HCT116 (cell line): ENCODE measurements at regions not wholly inside any gene's neighbourhood (a gene's known extent, or its start where the extent isn't known, plus 50 kb on each side); places are given as distances from the start of the nearest gene placed in this dataset.
"Not testable (repeated sequence)": the region's sequence is repeated elsewhere in the genome, so short reads cannot be mapped to it uniquely, and the experiment has no call there.

Source experiments
- ATAC-seq: fragments of 200-7000 bp; cut with Tn5 transposase; 2 replicates; pipeline ENCODE4 v1.9.1; 2020; ENCODE audit warnings: mild to moderate bottlenecking, moderate library complexity
- BruUV-seq: library from RNA; stranded (reverse); fragments of 400-500 nt; replicated peaks from 2 replicates; lab custom pipeline; 2021; lab: Mats Ljungman, UMichigan
- CTCF ChIA-PET: fragments of 300-600 bp; sonication (Branson Sonifier 250); formaldehyde crosslinking; loops from one replicate; lab custom pipeline; 2021; ENCODE audit warnings: antibody characterized with exemption; lab: Charles Lee
- POLR2A ChIA-PET: fragments of 300-600, 350-600 bp; sonication (Branson Sonifier 250); formaldehyde crosslinking; loops from one replicate; lab custom pipeline; 2021; ENCODE audit warnings: antibody characterized with exemption; lab: Charles Lee
- RAD21 ChIA-PET, 2 experiments: fragments of 300-600 bp; sonication (Branson Sonifier 250); formaldehyde crosslinking; loops; one replicate each; lab custom pipeline; 2023; ENCODE audit warnings: low total read pairs in 2 of 2; ENCODE audit not compliant: uncharacterized antibody in 2 of 2, unreplicated experiment in 2 of 2, low non-redundant PET in 1 of 2; lab: Charles Lee
- DNase-seq: peaks from one replicate; pipeline ENCODE4 v3.0.0-alpha.2; 2010; ENCODE audit warnings: low read depth, low spot score
- H2AFZ ChIP-seq: fragments of 200-600 bp; shearing (Covaris generic), sonication (generic); 2 replicates; pipeline ENCODE4 v1.6.1; 2017; ENCODE audit warnings: low read depth, mixed run types, mixed read lengths, antibody characterized with exemption, low read length; ENCODE audit not compliant: poor library complexity, severe bottlenecking
- H3K27ac ChIP-seq: 2 replicates; pipeline ENCODE4 v1.5.1; 2012; ENCODE audit warnings: low read depth, low read length
- H3K27me3 ChIP-seq: fragments of 200-600 bp; sonication (generic); 2 replicates; pipeline ENCODE4 v1.6.1; 2016; ENCODE audit warnings: mixed run types, low read length, mixed read lengths; ENCODE audit not compliant: insufficient read depth
- H3K36me3 ChIP-seq, 2 experiments: fragments of 200-500 bp in 1 of 2; fragments of 200-600 bp in 1 of 2; sonication (Bioruptor generic) in 1 of 2; sonication (generic) in 1 of 2; 2 replicates each; pipeline versions ENCODE4 v1.5.1 to v1.6.1; 2014 to 2016; ENCODE audit warnings: low read length in 2 of 2, inconsistent platforms in 1 of 2, mixed read lengths in 1 of 2, mixed run types in 1 of 2; ENCODE audit not compliant: insufficient read depth in 2 of 2, control insufficient read depth in 1 of 2
- H3K4me1 ChIP-seq, 2 experiments: fragments of 200-600 bp in 1 of 2; sonication (generic) in 1 of 2; 2 replicates each; pipeline versions ENCODE4 v1.5.1 to v1.6.1; 2012 to 2017; ENCODE audit warnings: low read length in 2 of 2, inconsistent platforms in 1 of 2, mild to moderate bottlenecking in 1 of 2, mixed read lengths in 1 of 2, mixed run types in 1 of 2, moderate library complexity in 1 of 2; ENCODE audit not compliant: insufficient read depth in 2 of 2, control insufficient read depth in 1 of 2
- H3K4me2 ChIP-seq: fragments of 200-600 bp; sonication (generic); 2 replicates; pipeline ENCODE4 v1.6.1; 2017; ENCODE audit warnings: mixed run types, low read length, mixed read lengths
- H3K4me3 ChIP-seq, 2 experiments: fragments of 200-600 bp in 1 of 2; sonication (generic) in 1 of 2; replicated peaks in 1 of 2; 2 replicates each; pipeline ENCODE4 v1.5.1; 2011 to 2016; ENCODE audit warnings: low read length in 2 of 2, control low read depth in 1 of 2, low read depth in 1 of 2, mild to moderate bottlenecking in 1 of 2, mixed read lengths in 1 of 2, mixed run types in 1 of 2
- H3K79me2 ChIP-seq: fragments of 200-600 bp; sonication (generic); 2 replicates; pipeline ENCODE4 v1.6.1; 2017; ENCODE audit warnings: mild to moderate bottlenecking, mixed run types, low read length, moderate library complexity, mixed read lengths; ENCODE audit not compliant: insufficient read depth
- H3K9ac ChIP-seq: fragments of 200-600 bp; sonication (generic); 2 replicates; pipeline ENCODE4 v1.6.1; 2016; ENCODE audit warnings: low read length, mixed read lengths
- H3K9me2 ChIP-seq: fragments of 200-600 bp; sonication (generic), shearing (Covaris generic); 2 replicates; pipeline ENCODE4 v1.6.1; 2017; ENCODE audit warnings: mixed run types, mild to moderate bottlenecking, moderate library complexity; ENCODE audit not compliant: insufficient read depth
- H3K9me3 ChIP-seq, 2 experiments: fragments of 200-500 bp in 1 of 2; fragments of 200-600 bp in 1 of 2; sonication (Bioruptor generic) in 1 of 2; sonication (generic) in 1 of 2; 2 replicates each; pipeline ENCODE4 v1.6.1; 2014 to 2017; ENCODE audit warnings: low read length in 2 of 2, mixed read lengths in 2 of 2, inconsistent platforms in 1 of 2, low read depth in 1 of 2, mild to moderate bottlenecking in 1 of 2, mixed run types in 1 of 2, moderate library complexity in 1 of 2; ENCODE audit not compliant: control insufficient read depth in 1 of 2, insufficient read depth in 1 of 2
- H4K20me1 ChIP-seq: fragments of 200-600 bp; sonication (generic), shearing (Covaris generic); 2 replicates; pipeline ENCODE4 v1.6.1; 2017; ENCODE audit warnings: mixed run types, mild to moderate bottlenecking, moderate library complexity; ENCODE audit not compliant: insufficient read depth
- intact Hi-C: fragments of 100-400 bp; cut with micrococcal nuclease; formaldehyde crosslinking; loops from 2 replicates; pipeline ENCODE4 v1.10.0; 2022

DNA sequence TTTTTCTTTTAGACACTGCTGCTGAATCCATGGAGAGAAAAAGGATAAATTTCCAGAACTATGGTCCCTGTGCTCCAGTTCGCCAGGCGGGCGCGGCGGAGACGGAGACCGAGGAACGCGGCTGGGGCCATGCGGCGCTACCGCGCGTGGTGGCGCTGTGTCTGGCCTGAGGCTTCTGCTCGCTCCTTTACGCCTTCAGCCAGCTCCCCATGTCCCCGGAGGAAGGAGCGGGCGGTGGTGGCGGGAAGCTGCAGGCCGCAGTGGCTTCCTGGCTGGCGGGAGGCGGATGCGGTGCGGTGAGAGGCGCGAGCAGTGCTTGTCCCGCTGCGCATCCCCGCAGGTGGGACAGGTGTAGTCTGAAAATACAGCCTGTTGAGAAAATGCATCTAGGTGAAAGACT, 791.3 kb downstream of the SPATA31A6 start:
- H3K4me2 ChIP-seq, BruUV-seq, intact Hi-C loops, H3K27me3 ChIP-seq, H3K27ac ChIP-seq, H3K9ac ChIP-seq, H3K4me3 ChIP-seq, H3K9me2 ChIP-seq, RAD21 ChIA-PET, POLR2A ChIA-PET, CTCF ChIA-PET, H4K20me1 ChIP-seq, H2AFZ ChIP-seq, H3K36me3 ChIP-seq, H3K79me2 ChIP-seq, H3K9me3 ChIP-seq, ATAC-seq, H3K4me1 ChIP-seq, DNase-seq: not testable (repeated sequence)

DNA sequence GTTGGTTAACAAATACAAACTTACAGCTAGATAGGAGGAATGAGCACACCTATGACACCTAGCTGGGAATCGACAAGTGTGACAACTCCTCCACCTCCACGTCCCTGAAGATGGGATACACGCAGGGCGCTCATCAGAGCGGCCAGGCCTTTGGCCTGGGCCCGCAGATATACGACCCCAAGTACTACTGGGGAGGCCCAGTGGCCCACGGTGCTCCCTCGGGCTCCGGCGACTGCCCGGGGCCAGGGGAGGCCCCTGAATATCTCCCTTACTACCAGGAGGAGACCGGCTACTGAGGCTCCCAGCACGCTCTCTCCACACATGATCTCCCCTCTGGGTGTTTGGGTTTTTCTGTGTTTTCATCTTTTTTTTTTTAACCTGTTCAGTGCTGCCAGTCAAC, 801.3 kb downstream of the SPATA31A6 start:
- H4K20me1 ChIP-seq, H3K4me2 ChIP-seq, DNase-seq, H3K9me3 ChIP-seq, POLR2A ChIA-PET, H3K79me2 ChIP-seq, H3K9me2 ChIP-seq, CTCF ChIA-PET, H3K9ac ChIP-seq, H3K27me3 ChIP-seq, ATAC-seq, BruUV-seq, H3K4me1 ChIP-seq, H3K27ac ChIP-seq, H3K36me3 ChIP-seq, RAD21 ChIA-PET, H3K4me3 ChIP-seq, intact Hi-C loops, H2AFZ ChIP-seq: not testable (repeated sequence)
